ENCODE measurements at regions not wholly inside any gene's neighbourhood (a gene's known extent, or its start where the extent isn't known, plus 50 kb on each side); places are given as distances from the start of the nearest gene placed in this dataset.

DNA sequence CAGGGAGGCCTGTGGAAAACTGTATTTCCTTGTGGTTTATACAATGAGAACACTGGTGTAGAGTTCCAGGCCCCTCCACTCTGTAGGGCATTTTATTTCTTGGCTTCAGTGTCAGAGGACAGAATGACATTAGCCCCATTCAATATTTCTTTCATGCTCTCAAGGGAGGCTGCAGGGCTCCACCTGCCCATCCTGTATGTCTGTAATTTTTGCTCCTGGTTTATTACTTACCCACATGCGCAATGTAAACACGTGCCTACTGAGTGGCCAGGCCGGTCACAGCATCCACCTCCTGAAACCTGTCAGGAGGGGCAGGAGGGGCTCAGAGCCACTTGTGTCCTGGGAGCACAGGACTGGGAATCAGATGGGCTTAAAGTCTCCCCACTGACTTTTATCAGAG, 82.4 kb downstream of the GADD45G start:
- peak overlapping the region; percentile 94; the same call in 1 of the 2 replicates for H2BK5ac ChIP-seq (ENCODE audit: low read depth, low read length)
- no peak overlapping the region for H3K23ac ChIP-seq (ENCODE audit: insufficient read length)
- H3K79me1 ChIP-seq (ENCODE audit: low read depth, low read length), result no peaks in the 10 kb centered on the region
- H3K27ac ChIP-seq (ENCODE audit: low read depth, low read length), result no peak overlapping the region
- POLR2A ChIA-PET (ENCODE audit: partially characterized antibody), result interaction anchor here (1.3 to 2.3 kb wide), 3 partner anchors 10 to 83 kb away, joined by 4 to 9 read pairs (median 9); partner anchors contain the start of gene GADD45G
- H3K14ac ChIP-seq (ENCODE audit: insufficient read length), result no peak overlapping the region
- FAIRE-seq, result no peak
- peak overlapping the region; percentile 62; the same call in 1 of the 2 replicates for H2BK12ac ChIP-seq (ENCODE audit: low read depth, low read length)
- no peak overlapping the region for H3K4me3 ChIP-seq (ENCODE audit: extremely low read depth in 1 of 4, insufficient read depth in 2 of 4, low read depth in 3 of 4, low read length in 4 of 4)
- no peak overlapping the region for H3K56ac ChIP-seq (replicated peaks; ENCODE audit: insufficient read length, low read depth, low read length)
- H4K20me1 ChIP-seq (replicated peaks in 1 of 2; ENCODE audit: control insufficient read depth in 1 of 2, insufficient read depth in 2 of 2, low read length in 2 of 2), result no peaks in the 10 kb centered on the region
- peak overlapping the region; percentile 98 for H4K91ac ChIP-seq (replicated peaks; ENCODE audit: insufficient read length, low read length)
- H2AFZ ChIP-seq (ENCODE audit: low read length), result no peak overlapping the region
- H3K27me3 ChIP-seq (replicated peaks in 1 of 4; ENCODE audit: control insufficient read depth in 3 of 4, extremely low read depth in 1 of 4, insufficient read depth in 3 of 4, low read length in 3 of 4), result no peaks in the 10 kb centered on the region
- WGBS, 2 experiments (ENCODE audit: extremely low coverage in 1 of 2, insufficient coverage in 1 of 2, insufficient read length in 1 of 2, insufficient replicate concordance in 2 of 2, low coverage in 1 of 2, low lambda C conversion rate in 2 of 2, missing lambda C conversion rate in 1 of 2), result 92% methylated on average over 3 of the region's 3 CpGs; no CpG with 5 or more reads in 1 of the 2 experiments
- H3K9ac ChIP-seq (replicated peaks in 1 of 4; ENCODE audit: extremely low read depth in 1 of 4, low read depth in 3 of 4, low read length in 3 of 4), result no peak overlapping the region
- H2BK20ac ChIP-seq (ENCODE audit: low read length), result peak overlapping the region; percentile 91
- no peak overlapping the region for H3K4me2 ChIP-seq (ENCODE audit: insufficient read depth in 1 of 2, low read depth in 2 of 2, low read length in 2 of 2)
- no peak overlapping the region for H2BK15ac ChIP-seq (ENCODE audit: low read length)
- no peaks in the 10 kb centered on the region for H3K23me2 ChIP-seq (ENCODE audit: low read depth, low read length)
- CTCF ChIA-PET (ENCODE audit: partially characterized antibody), result interaction anchor here (1.1 to 3.0 kb wide), 4 partner anchors 8 to 411 kb away, joined by 3 to 9 read pairs (median 4); no protein-coding TSS in a partner anchor
- H2BK120ac ChIP-seq (replicated peaks; ENCODE audit: low read depth, low read length), result peak overlapping the region; percentile 93
- peak overlapping the region; percentile 52 for H3K18ac ChIP-seq (ENCODE audit: extremely low read depth, low read length)
- no peak overlapping the region for H2AK5ac ChIP-seq (ENCODE audit: low read depth, low read length)
- no peaks in the 10 kb centered on the region for H3K9me3 ChIP-seq (ENCODE audit: insufficient read depth in 2 of 2, low read depth in 1 of 2, low read length in 1 of 2)
- H3K79me2 ChIP-seq (ENCODE audit: control insufficient read depth in 1 of 2, insufficient read depth in 2 of 2, low read length in 2 of 2), result no peaks in the 10 kb centered on the region
- H3K4me1 ChIP-seq (replicated peaks in 1 of 4; ENCODE audit: control insufficient read depth in 3 of 4, insufficient read depth in 4 of 4, low read length in 3 of 4), result peaks cover 0 to 11% (median 6%) of the 10 kb centered on the region in 4 experiments; a peak in 5 of 7 replicates
- no peak overlapping the region for H4K8ac ChIP-seq (ENCODE audit: extremely low read depth, insufficient read depth, low read length)
- no peak for DNase-seq (ENCODE audit: low read depth in 1 of 2, low spot score in 2 of 2)
- H4K5ac ChIP-seq (ENCODE audit: insufficient read length, low read depth, low read length), result no peak overlapping the region
- no peaks in the 10 kb centered on the region for H3K36me3 ChIP-seq (ENCODE audit: control insufficient read depth in 2 of 4, insufficient read depth in 4 of 4, low read length in 3 of 4)
- H3K4ac ChIP-seq (replicated peaks; ENCODE audit: insufficient read length, low read depth, low read length), result peak overlapping the region; percentile 44
- TF ChIP-seq, protein P1, sequence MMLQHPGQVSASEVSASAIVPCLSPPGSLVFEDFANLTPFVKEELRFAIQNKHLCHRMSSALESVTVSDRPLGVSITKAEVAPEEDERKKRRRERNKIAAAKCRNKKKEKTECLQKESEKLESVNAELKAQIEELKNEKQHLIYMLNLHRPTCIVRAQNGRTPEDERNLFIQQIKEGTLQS (IDR thresholded peaks at IDR 0.05; ENCODE audit: insufficient read depth, low read depth, low read length), result no peak
- TF ChIP-seq SIRT6 (IDR thresholded peaks at IDR 0.05; ENCODE audit: low read length) (no peak), POU5F1 (IDR thresholded peaks at IDR 0.05; ENCODE audit: low read depth, low read length) (no peak), BCL11A (IDR thresholded peaks at IDR 0.05; ENCODE audit: low read depth in 2 of 2, low read length in 2 of 2) (no peak), SIX5 (IDR thresholded peaks at IDR 0.05; ENCODE audit: low read depth, low read length) (no peak), CHD2 (IDR thresholded peaks at IDR 0.05; ENCODE audit: low read length) (no peak), TCF12 (IDR thresholded peaks at IDR 0.05; ENCODE audit: low read depth, low read length) (no peak), RFX5 (IDR thresholded peaks at IDR 0.05; ENCODE audit: borderline replicate concordance, low read depth, low read length) (no peak), BRCA1 (IDR thresholded peaks at IDR 0.05; ENCODE audit: low read depth, low read length) (no peak), POLR2AphosphoS5 (IDR thresholded peaks at IDR 0.05; ENCODE audit: low read depth, low read length) (no peak), HDAC6 (IDR thresholded peaks at IDR 0.05; ENCODE audit: low read depth, low read length) (no peak), NRF1 (IDR thresholded peaks at IDR 0.05; ENCODE audit: low read depth, low read length) (no peak), KDM1A (IDR thresholded peaks at IDR 0.05; ENCODE audit: borderline replicate concordance, low read length) (no peak), SP4 (IDR thresholded peaks at IDR 0.05; ENCODE audit: low read length) (no peak), CREB1 (IDR thresholded peaks at IDR 0.05) (no peak)

Measured in H1 (cell line).